ENCODE measurements at regions not wholly inside any gene's neighbourhood (a gene's known extent, or its start where the extent isn't known, plus 50 kb on each side); places are given as distances from the start of the nearest gene placed in this dataset.

DNA sequence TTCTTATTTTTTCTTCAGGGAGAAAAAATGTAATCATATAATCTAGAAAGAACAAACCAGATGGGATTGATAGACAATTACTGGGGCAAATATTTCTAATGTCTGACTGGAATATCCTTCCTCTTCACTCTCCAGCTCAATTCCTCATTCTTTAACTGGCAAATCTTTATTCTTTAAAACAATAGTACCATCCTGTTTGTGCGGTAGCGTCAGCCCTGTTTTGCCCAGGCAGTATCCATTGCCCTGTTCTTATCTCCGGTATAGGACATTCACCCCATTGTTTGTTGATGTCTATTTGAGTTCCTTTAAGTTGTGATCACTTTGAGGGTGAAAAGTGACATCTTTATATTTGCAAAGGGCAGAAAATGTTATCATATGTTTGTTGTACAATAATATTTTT, 185.4 kb downstream of the POSTN start:
- TF ChIP-seq EZH2phosphoT487 (IDR thresholded peaks at IDR 0.05; ENCODE audit: low read depth, severe bottlenecking, unreplicated experiment), result no peak
- TF ChIP-seq, protein P1, sequence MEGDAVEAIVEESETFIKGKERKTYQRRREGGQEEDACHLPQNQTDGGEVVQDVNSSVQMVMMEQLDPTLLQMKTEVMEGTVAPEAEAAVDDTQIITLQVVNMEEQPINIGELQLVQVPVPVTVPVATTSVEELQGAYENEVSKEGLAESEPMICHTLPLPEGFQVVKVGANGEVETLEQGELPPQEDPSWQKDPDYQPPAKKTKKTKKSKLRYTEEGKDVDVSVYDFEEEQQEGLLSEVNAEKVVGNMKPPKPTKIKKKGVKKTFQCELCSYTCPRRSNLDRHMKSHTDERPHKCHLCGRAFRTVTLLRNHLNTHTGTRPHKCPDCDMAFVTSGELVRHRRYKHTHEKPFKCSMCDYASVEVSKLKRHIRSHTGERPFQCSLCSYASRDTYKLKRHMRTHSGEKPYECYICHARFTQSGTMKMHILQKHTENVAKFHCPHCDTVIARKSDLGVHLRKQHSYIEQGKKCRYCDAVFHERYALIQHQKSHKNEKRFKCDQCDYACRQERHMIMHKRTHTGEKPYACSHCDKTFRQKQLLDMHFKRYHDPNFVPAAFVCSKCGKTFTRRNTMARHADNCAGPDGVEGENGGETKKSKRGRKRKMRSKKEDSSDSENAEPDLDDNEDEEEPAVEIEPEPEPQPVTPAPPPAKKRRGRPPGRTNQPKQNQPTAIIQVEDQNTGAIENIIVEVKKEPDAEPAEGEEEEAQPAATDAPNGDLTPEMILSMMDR (IDR thresholded peaks at IDR 0.05; ENCODE audit: poor library complexity), result no peak

Data from hepatocyte (in vitro differentiated cells).